Chondrocyte (in vitro differentiated cells): ENCODE measurements at regions not wholly inside any gene's neighbourhood (a gene's known extent, or its start where the extent isn't known, plus 50 kb on each side); places are given as distances from the start of the nearest gene placed in this dataset.

ENCODE experiments used
- DNase-seq: peaks from one replicate; pipeline ENCODE4 v3.0.0; 2021; ENCODE audit warnings: mixed read lengths, low spot score
- H3K27ac Mint-ChIP-seq: one replicate; pipeline ENCODE4 v1.8.0; 2021; ENCODE audit warnings: mild to moderate bottlenecking, moderate library complexity, mixed read lengths; ENCODE audit not compliant: unreplicated experiment
- H3K27me3 Mint-ChIP-seq: 2 replicates; pipeline ENCODE4 v1.8.0; 2021; ENCODE audit warnings: low read depth, mixed read lengths
- H3K36me3 Mint-ChIP-seq: 2 replicates; pipeline ENCODE4 v1.8.0; 2021; ENCODE audit warnings: low read depth, mixed read lengths
- H3K4me1 Mint-ChIP-seq: 2 replicates; pipeline ENCODE4 v1.8.0; 2021; ENCODE audit warnings: low read depth, mild to moderate bottlenecking, mixed read lengths
- H3K4me3 Mint-ChIP-seq: one replicate; pipeline ENCODE4 v1.8.0; 2021; ENCODE audit warnings: mild to moderate bottlenecking, moderate library complexity, mixed read lengths; ENCODE audit not compliant: unreplicated experiment
- H3K9me3 Mint-ChIP-seq: 2 replicates; pipeline ENCODE4 v1.8.0; 2021; ENCODE audit warnings: low read depth, mixed read lengths
- TF ChIP-seq, protein P1 (sequence below): fragments of 200-600 bp; sonication (generic); IDR thresholded peaks from 2 replicates; pipeline ENCODE4 v1.5.0; 2021; ENCODE audit warnings: antibody characterized with exemption, mild to moderate bottlenecking, moderate library complexity

DNA sequence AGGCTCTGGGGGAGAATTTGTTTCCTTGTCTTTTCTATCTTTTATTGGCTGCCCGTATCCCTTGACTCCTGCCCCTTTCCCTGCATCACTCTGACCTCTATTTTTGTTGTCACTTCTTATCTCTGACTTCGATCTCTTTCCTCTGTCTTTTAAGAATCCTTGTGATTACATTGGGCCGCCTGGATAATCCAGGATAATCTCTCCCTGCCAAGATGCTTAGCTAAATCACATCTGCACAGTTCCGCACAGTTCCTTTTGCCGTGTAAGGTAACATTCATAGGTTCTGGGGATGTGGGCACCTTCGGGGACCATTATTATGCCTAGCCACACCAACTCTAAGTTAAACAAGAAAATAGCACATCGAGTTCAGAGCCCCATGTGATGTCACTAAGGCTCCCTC is 103.0 kb upstream of the DPPA4 start:
- peaks cover under 1% of the 10 kb centered on the region for H3K9me3 Mint-ChIP-seq
- no peaks in the 10 kb centered on the region for H3K4me1 Mint-ChIP-seq
- peaks cover 24% of the 10 kb centered on the region for H3K27me3 Mint-ChIP-seq
- H3K4me3 Mint-ChIP-seq: no peak overlapping the region
- H3K36me3 Mint-ChIP-seq: no peaks in the 10 kb centered on the region
- no peak overlapping the region for H3K27ac Mint-ChIP-seq
- no peak for DNase-seq
- TF ChIP-seq, protein P1, sequence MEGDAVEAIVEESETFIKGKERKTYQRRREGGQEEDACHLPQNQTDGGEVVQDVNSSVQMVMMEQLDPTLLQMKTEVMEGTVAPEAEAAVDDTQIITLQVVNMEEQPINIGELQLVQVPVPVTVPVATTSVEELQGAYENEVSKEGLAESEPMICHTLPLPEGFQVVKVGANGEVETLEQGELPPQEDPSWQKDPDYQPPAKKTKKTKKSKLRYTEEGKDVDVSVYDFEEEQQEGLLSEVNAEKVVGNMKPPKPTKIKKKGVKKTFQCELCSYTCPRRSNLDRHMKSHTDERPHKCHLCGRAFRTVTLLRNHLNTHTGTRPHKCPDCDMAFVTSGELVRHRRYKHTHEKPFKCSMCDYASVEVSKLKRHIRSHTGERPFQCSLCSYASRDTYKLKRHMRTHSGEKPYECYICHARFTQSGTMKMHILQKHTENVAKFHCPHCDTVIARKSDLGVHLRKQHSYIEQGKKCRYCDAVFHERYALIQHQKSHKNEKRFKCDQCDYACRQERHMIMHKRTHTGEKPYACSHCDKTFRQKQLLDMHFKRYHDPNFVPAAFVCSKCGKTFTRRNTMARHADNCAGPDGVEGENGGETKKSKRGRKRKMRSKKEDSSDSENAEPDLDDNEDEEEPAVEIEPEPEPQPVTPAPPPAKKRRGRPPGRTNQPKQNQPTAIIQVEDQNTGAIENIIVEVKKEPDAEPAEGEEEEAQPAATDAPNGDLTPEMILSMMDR: no peak

DNA sequence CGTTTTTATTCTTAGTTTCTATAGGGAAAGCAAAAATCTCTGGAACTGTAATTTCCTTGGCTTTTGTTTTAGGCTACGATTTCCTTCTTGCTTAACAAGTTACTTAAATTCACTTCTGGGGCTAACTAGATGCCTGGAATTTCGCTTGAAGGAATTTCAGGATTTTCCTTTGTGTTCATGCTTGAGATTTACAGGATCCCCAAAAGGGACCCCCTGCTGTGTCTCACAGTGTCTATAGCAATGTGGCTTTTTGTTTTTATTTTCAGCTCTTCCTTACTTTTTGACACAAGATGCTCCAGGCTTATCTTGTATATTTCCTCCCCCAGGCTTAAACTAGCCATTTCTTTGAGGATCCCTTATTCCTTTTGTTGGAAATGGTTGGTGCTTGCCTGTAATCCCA is 95.5 kb upstream of the DPPA4 start:
- DNase-seq: no peak
- H3K9me3 Mint-ChIP-seq: no peaks in the 10 kb centered on the region
- TF ChIP-seq, protein P1: no peak
- peaks cover 3% of the 10 kb centered on the region for H3K27me3 Mint-ChIP-seq
- H3K4me3 Mint-ChIP-seq: no peak overlapping the region
- no peak overlapping the region for H3K27ac Mint-ChIP-seq
- H3K4me1 Mint-ChIP-seq: no peaks in the 10 kb centered on the region
- H3K36me3 Mint-ChIP-seq: no peaks in the 10 kb centered on the region

DNA sequence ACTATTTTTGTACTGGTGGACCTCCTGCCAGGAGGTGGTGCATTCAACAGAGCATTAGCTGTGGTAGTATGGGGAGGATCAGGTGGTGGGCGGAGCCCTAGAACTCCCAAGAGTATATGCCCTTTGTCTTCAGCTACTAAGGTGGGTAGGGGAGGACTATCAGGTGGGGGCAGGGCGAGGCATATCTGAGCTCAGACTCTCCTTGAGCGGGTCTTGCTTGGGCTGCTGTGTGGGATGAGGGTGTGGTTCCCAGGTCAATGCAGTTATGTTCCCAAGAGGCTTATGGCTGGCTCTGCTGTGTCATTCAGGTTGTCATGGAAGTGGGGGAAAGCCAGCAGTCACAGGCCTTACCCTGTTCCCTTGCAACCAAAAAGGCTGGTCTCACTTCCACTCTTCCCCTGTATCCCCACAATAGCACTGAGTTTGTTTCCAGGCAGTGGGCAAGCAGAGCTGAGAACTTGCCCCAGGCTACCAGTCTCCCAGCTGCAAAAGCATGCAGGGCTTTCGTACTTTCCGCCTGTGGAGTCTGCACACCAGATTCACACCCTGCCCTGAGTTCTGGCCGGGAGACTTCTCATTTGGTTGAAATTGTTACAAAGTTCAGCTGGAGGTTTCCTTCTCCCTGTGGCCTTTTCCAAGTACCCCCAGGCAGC is 93.7 kb upstream of the DPPA4 start:
- Mint-ChIP-seq H3K9me3 (peaks cover 6% of the 10 kb centered on the region), H3K27ac (no peak overlapping the region), H3K27me3 (peaks cover 1% of the 10 kb centered on the region), H3K4me1 (no peaks in the 10 kb centered on the region), H3K4me3 (no peak overlapping the region), H3K36me3 (no peaks in the 10 kb centered on the region)
- DNase-seq: no peak
- TF ChIP-seq, protein P1: no peak

DNA sequence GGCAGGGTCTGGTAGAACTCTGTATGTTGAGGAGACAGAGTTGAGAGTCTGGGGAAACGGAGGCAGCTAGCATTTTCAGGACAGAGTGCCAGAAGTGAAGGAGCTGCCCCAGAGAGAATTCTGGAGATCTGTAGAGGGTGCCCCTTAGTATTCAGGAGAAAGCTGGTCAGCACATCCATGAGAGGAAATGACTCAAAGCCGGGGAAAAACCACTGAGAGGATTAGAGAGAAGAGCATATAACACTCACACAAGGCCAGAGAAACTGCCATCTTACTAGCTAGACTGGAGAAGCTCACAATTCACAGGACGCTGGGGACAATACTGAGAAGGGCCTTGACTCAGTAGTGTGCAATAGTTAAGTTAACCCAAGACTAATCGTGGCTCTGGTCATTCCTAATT is 75.7 kb upstream of the DPPA4 start:
- Mint-ChIP-seq H3K9me3 (peaks cover 2% of the 10 kb centered on the region), H3K27ac (no peak overlapping the region), H3K4me3 (no peak overlapping the region), H3K27me3 (no peaks in the 10 kb centered on the region), H3K4me1 (no peaks in the 10 kb centered on the region), H3K36me3 (peaks cover 1% of the 10 kb centered on the region)
- TF ChIP-seq, protein P1: no peak
- no peak for DNase-seq

DNA sequence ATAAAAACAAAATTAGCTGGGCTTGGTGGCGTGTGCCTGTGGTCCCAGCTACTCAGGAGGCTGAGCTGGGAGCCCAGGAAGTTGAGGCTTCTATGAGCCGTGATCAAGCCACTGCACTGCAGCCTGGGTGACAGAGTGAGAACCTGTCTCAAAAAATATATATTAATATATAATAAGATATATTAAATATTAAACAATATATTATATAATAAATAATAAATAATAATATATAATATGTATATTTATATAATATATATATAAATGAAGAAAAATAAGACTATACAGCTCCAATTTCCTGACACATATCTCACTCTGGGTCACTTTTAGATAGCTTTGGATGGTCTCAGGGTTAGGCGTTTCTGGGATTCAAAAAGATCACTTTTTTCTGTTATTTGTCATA is 74.2 kb upstream of the DPPA4 start:
- Mint-ChIP-seq H3K4me3 (no peak overlapping the region), H3K36me3 (peaks cover 2% of the 10 kb centered on the region), H3K27ac (no peak overlapping the region), H3K27me3 (no peaks in the 10 kb centered on the region), H3K9me3 (peaks cover 8% of the 10 kb centered on the region), H3K4me1 (no peaks in the 10 kb centered on the region)
- no peak for DNase-seq
- TF ChIP-seq, protein P1: no peak
